B cell (primary cell): ENCODE measurements at regions not wholly inside any gene's neighbourhood (a gene's known extent, or its start where the extent isn't known, plus 50 kb on each side); places are given as distances from the start of the nearest gene placed in this dataset.

Experiments used
- ATAC-seq: fragments of 200-7000 bp; cut with Tn5 transposase; one replicate; pipeline ENCODE4 v1.10.0; 2021; ENCODE audit warnings: low read depth, mild to moderate bottlenecking, moderate number of reproducible peaks, moderate library complexity
- CTCF ChIA-PET: fragments of 350-600 bp; sonication (Branson Sonifier 250); formaldehyde crosslinking; loops from one replicate; lab custom pipeline; 2021; ENCODE audit warnings: antibody characterized with exemption, inconsistent platforms; lab: Charles Lee
- POLR2A ChIA-PET: fragments of 350-600 bp; sonication (Branson Sonifier 250); formaldehyde crosslinking; loops from one replicate; lab custom pipeline; 2021; ENCODE audit warnings: antibody characterized with exemption; lab: Charles Lee
- DNase-seq: peaks from one replicate; pipeline ENCODE4 v3.0.0; 2013
- H2AFZ ChIP-seq: 2 replicates; pipeline ENCODE4 v1.6.1; 2012; ENCODE audit warnings: mild to moderate bottlenecking, low read depth, low read length; ENCODE audit not compliant: insufficient read depth, poor library complexity, severe bottlenecking
- H3K27ac ChIP-seq, 2 donors: 1 replicate in 1 of 2; 2 replicates in 1 of 2; pipeline ENCODE4 v1.5.1; 2012 to 2013; ENCODE audit warnings: low read length in 2 of 2, mild to moderate bottlenecking in 2 of 2, moderate library complexity in 1 of 2
- H3K27me3 ChIP-seq, 4 experiments: fragments of 200-600 bp in 1 of 4; sonication (generic) in 1 of 4; replicated peaks in 1 of 4; 1 replicate in 2 of 4; 2 replicates in 2 of 4; pipeline versions ENCODE4 v1.6.1 to v1.7.0; 2013 to 2016; ENCODE audit warnings: low read length in 3 of 4, mild to moderate bottlenecking in 2 of 4, mixed read lengths in 1 of 4, moderate library complexity in 1 of 4; ENCODE audit not compliant: insufficient read depth in 4 of 4, control insufficient read depth in 3 of 4; ENCODE audit errors: control extremely low read depth in 1 of 4
- H3K36me3 ChIP-seq, 2 experiments: replicated peaks in 1 of 2; 1 replicate in 1 of 2; 2 replicates in 1 of 2; pipeline versions ENCODE4 v1.6.1 to v1.7.1; 2013; ENCODE audit warnings: low read length in 1 of 2; ENCODE audit not compliant: insufficient read depth in 2 of 2, control insufficient read depth in 1 of 2; ENCODE audit errors: control extremely low read depth in 1 of 2, extremely low read depth in 1 of 2
- H3K4me1 ChIP-seq, 2 donors: fragments of 200-600 bp in 1 of 2; sonication (generic) in 1 of 2; 1 replicate in 1 of 2; 2 replicates in 1 of 2; pipeline versions ENCODE4 v1.5.1 to v1.6.1; 2013 to 2017; ENCODE audit warnings: low read length in 2 of 2; ENCODE audit not compliant: control insufficient read depth in 2 of 2, insufficient read depth in 2 of 2
- H3K4me2 ChIP-seq: replicated peaks from 2 replicates; pipeline ENCODE3; 2012; ENCODE audit warnings: mild to moderate bottlenecking, low read depth, low read length; ENCODE audit not compliant: poor library complexity, severe bottlenecking
- H3K4me3 ChIP-seq, 5 experiments: fragments of 200-600 bp in 1 of 5; sonication (generic) in 1 of 5; 1 replicate in 3 of 5; 2 replicates in 2 of 5; pipeline versions ENCODE4 v1.5.1 to v1.7.0; 2011 to 2016; ENCODE audit warnings: low read length in 4 of 5, mild to moderate bottlenecking in 4 of 5, low read depth in 2 of 5, control low read depth in 1 of 5, moderate library complexity in 1 of 5; ENCODE audit not compliant: insufficient read depth in 1 of 5; ENCODE audit errors: control extremely low read depth in 1 of 5, extremely low read depth in 1 of 5
- H3K79me2 ChIP-seq: fragments of 200-600 bp; sonication (generic); one replicate; pipeline ENCODE4 v1.6.0; 2016; ENCODE audit warnings: low read length; ENCODE audit not compliant: control insufficient read depth, insufficient read depth
- H3K9ac ChIP-seq: fragments of 200-600 bp; sonication (generic); 2 replicates; pipeline ENCODE4 v1.6.1; 2017; ENCODE audit warnings: mild to moderate bottlenecking, low read length, moderate library complexity
- H3K9me3 ChIP-seq, 3 donors: one replicate each; pipeline versions ENCODE4 v1.6.1 to v1.7.1; 2013; ENCODE audit warnings: low read length in 2 of 3; ENCODE audit not compliant: control insufficient read depth in 2 of 3, insufficient read depth in 1 of 3; ENCODE audit errors: control extremely low read depth in 1 of 3
- H4K20me1 ChIP-seq: 2 replicates; pipeline ENCODE4 v1.6.0; 2012; ENCODE audit warnings: mild to moderate bottlenecking, low read length; ENCODE audit not compliant: insufficient read depth, control insufficient read depth, poor library complexity, severe bottlenecking
- H3K27ac Mint-ChIP-seq: one replicate; pipeline ENCODE4 v1.8.0; 2021; ENCODE audit warnings: mixed read lengths
- H3K27me3 Mint-ChIP-seq: one replicate; pipeline ENCODE4 v1.8.0; 2021; ENCODE audit warnings: mixed read lengths
- H3K4me1 Mint-ChIP-seq: one replicate; pipeline ENCODE4 v1.8.0; 2021; ENCODE audit warnings: mixed read lengths
- H3K4me3 Mint-ChIP-seq: one replicate; pipeline ENCODE4 v1.8.0; 2021; ENCODE audit warnings: mixed read lengths
- H3K9me3 Mint-ChIP-seq: one replicate; pipeline ENCODE4 v1.8.0; 2022; ENCODE audit warnings: mixed read lengths; ENCODE audit not compliant: insufficient read depth
- CTCF ChIP-seq: fragments of 200-600 bp; IDR thresholded peaks from one replicate; pipeline ENCODE4 v1.8.0; 2022; ENCODE audit warnings: antibody characterized with exemption, mild to moderate bottlenecking
- EZH2 ChIP-seq: IDR thresholded peaks from 2 replicates; pipeline ENCODE4 v1.6.1; 2012; ENCODE audit warnings: borderline replicate concordance, low read depth, mild to moderate bottlenecking, moderate library complexity, low read length; ENCODE audit not compliant: insufficient read depth, poor library complexity, severe bottlenecking
- WGBS: methylation state at CpG from one replicate; pipeline ENCODE4 v1.1.5; 2013; ENCODE audit warnings: missing lambda C conversion rate; ENCODE audit not compliant: insufficient coverage; 5-methylcytosine and 5-hydroxymethylcytosine counted together
- intact Hi-C: fragments of 100-400 bp; cut with micrococcal nuclease; formaldehyde crosslinking; loops from one replicate; pipeline ENCODE4 v1.10.0; 2022

- Histone ChIP-seq H2AFZ (no peak overlapping the region), H3K79me2 (no peaks in the 10 kb centered on the region), H3K36me3 (no peaks in the 10 kb centered on the region), H3K9ac (no peak overlapping the region), H3K9me3 (peaks cover 0 to 1% (median 0%) of the 10 kb centered on the region in 3 donors), H3K27ac (no peak overlapping the region), H3K27me3 (no peaks in the 10 kb centered on the region), H4K20me1 (no peaks in the 10 kb centered on the region), H3K4me1 (peaks cover 0 to 3% of the 10 kb centered on the region in 2 donors), H3K4me2 (no peak overlapping the region), H3K4me3 (no peak overlapping the region)
- WGBS: no CpG with 5 or more reads among the region's 3 CpGs
- no peak for TF ChIP-seq EZH2
- TF ChIP-seq CTCF: no peak
- Mint-ChIP-seq H3K4me1 (peaks cover 9% of the 10 kb centered on the region), H3K27ac (no peak overlapping the region), H3K27me3 (peaks cover 4% of the 10 kb centered on the region), H3K4me3 (no peak overlapping the region), H3K9me3 (no peaks in the 10 kb centered on the region)
- ChIA-PET POLR2A (no interaction called here), CTCF (interaction anchor here (1.1 to 1.6 kb wide), 2 partner anchors 11 to 21 kb away, joined by 4 to 7 read pairs; no protein-coding TSS in a partner anchor)
- intact Hi-C loops: no loop called here
- DNase-seq (no peak), ATAC-seq (no peak)
Measured at GRCh38 chr3:107949394-107949970, 141.3 kb downstream of the CD47 start.

GRCh38 chr3:107947203-107947602 is 143.6 kb downstream of the CD47 start:
- POLR2A ChIA-PET: no interaction called here
- peaks cover 6% of the 10 kb centered on the region for H3K27me3 Mint-ChIP-seq
- no peak overlapping the region for H3K27ac Mint-ChIP-seq
- no peak for DNase-seq
- H2AFZ ChIP-seq: no peak overlapping the region
- no peak overlapping the region for H3K9ac ChIP-seq
- H3K4me1 ChIP-seq: no peaks in the 10 kb centered on the region
- H3K27ac ChIP-seq: no peak overlapping the region
- intact Hi-C loops: no loop called here
- no peaks in the 10 kb centered on the region for H4K20me1 ChIP-seq
- no peak overlapping the region for H3K4me2 ChIP-seq
- peaks cover 0 to 1% (median 0%) of the 10 kb centered on the region in 3 donors for H3K9me3 ChIP-seq
- CTCF ChIA-PET: no interaction called here
- H3K4me1 Mint-ChIP-seq: peaks cover 2% of the 10 kb centered on the region
- H3K79me2 ChIP-seq: no peaks in the 10 kb centered on the region
- H3K9me3 Mint-ChIP-seq: no peaks in the 10 kb centered on the region
- TF ChIP-seq EZH2: no peak
- TF ChIP-seq CTCF: no peak
- no peak for ATAC-seq
- H3K4me3 ChIP-seq: no peak overlapping the region
- no peaks in the 10 kb centered on the region for H3K27me3 ChIP-seq
- H3K36me3 ChIP-seq: no peaks in the 10 kb centered on the region
- no peak overlapping the region for H3K4me3 Mint-ChIP-seq
